Stimulated activated CD4-positive, alpha-beta T cell treated with anti-CD3 and anti-CD28 coated beads, TNF-alpha, amount 100 ng/mL, for 48 hours (primary cell): ENCODE measurements at regions not wholly inside any gene's neighbourhood (a gene's known extent, or its start where the extent isn't known, plus 50 kb on each side); places are given as distances from the start of the nearest gene placed in this dataset.

Source experiments
- DNase-seq, 3 donors: peaks; one replicate each; pipeline ENCODE4 v3.0.0-alpha.2; 2020; ENCODE audit warnings: low read depth in 3 of 3

GRCh38 chr10:36171953-36172940 lies 530.2 kb upstream of the FZD8 start:
- no peak for DNase-seq

- DNase-seq = no peak
Observed at GRCh38 chr10:36171556-36171952, 529.5 kb upstream of the FZD8 start.

GRCh38 chr10:36170943-36171501 lies 528.9 kb upstream of the FZD8 start:
- no peak for DNase-seq

- DNase-seq = no peak
Observed at GRCh38 chr10:36170142-36170719, 528.1 kb upstream of the FZD8 start.

GRCh38 chr10:36168777-36169176 lies 526.7 kb upstream of the FZD8 start:
- DNase-seq = no peak

GRCh38 chr10:36164556-36165504 lies 522.7 kb upstream of the FZD8 start:
- no peak for DNase-seq

- DNase-seq = no peak
Observed at GRCh38 chr10:36163827-36164226, 521.7 kb upstream of the FZD8 start.

GRCh38 chr10:36157486-36157885 lies 515.4 kb upstream of the FZD8 start:
- no peak for DNase-seq

- no peak for DNase-seq
Observed at GRCh38 chr10:36148207-36148606, 506.1 kb upstream of the FZD8 start.

- DNase-seq = no peak
Observed at GRCh38 chr10:36147529-36147928, 505.4 kb upstream of the FZD8 start.

GRCh38 chr10:36141856-36142560 lies 499.9 kb upstream of the FZD8 start:
- DNase-seq = no peak

GRCh38 chr10:36129051-36129450 lies 487.0 kb upstream of the FZD8 start:
- no peak for DNase-seq

- DNase-seq = no peak
Observed at GRCh38 chr10:36126076-36126475, 484.0 kb upstream of the FZD8 start.

- no peak for DNase-seq
Observed at GRCh38 chr10:36119455-36119854, 477.4 kb upstream of the FZD8 start.

- DNase-seq = no peak
Observed at GRCh38 chr10:36118314-36118713, 476.2 kb upstream of the FZD8 start.

GRCh38 chr10:36117890-36118289 lies 475.8 kb upstream of the FZD8 start:
- no peak for DNase-seq

GRCh38 chr10:36117231-36117630 lies 475.1 kb upstream of the FZD8 start:
- no peak for DNase-seq

- no peak for DNase-seq
Observed at GRCh38 chr10:36116731-36117130, 474.6 kb upstream of the FZD8 start.

GRCh38 chr10:36116040-36116439 lies 473.9 kb upstream of the FZD8 start:
- DNase-seq = no peak

GRCh38 chr10:36115364-36115763 lies 473.3 kb upstream of the FZD8 start:
- DNase-seq = no peak

- DNase-seq = no peak
Observed at GRCh38 chr10:36114913-36115312, 472.8 kb upstream of the FZD8 start.
